Osteoblast (primary cell): ENCODE measurements at regions not wholly inside any gene's neighbourhood (a gene's known extent, or its start where the extent isn't known, plus 50 kb on each side); places are given as distances from the start of the nearest gene placed in this dataset.

Source experiments
- DNase-seq: peaks from one replicate; pipeline ENCODE4 v3.0.0; 2011; ENCODE audit warnings: low spot score, mixed read lengths; ENCODE audit not compliant: insufficient read length; ENCODE audit errors: missing footprints
- H2AFZ ChIP-seq: 2 replicates; pipeline ENCODE4 v1.6.0; 2011; ENCODE audit warnings: mild to moderate bottlenecking, low read length
- H3K27ac ChIP-seq: 2 replicates; pipeline ENCODE4 v1.5.1; 2011; ENCODE audit warnings: mild to moderate bottlenecking, low read depth, low read length, moderate library complexity
- H3K27me3 ChIP-seq: 2 replicates; pipeline ENCODE4 v1.6.0; 2012; ENCODE audit warnings: mild to moderate bottlenecking, control low read depth, inconsistent platforms, low read length, moderate library complexity; ENCODE audit not compliant: insufficient read depth
- H3K36me3 ChIP-seq: 2 replicates; pipeline ENCODE4 v1.5.1; 2011; ENCODE audit warnings: mild to moderate bottlenecking, low read length, control low read depth, moderate library complexity; ENCODE audit not compliant: insufficient read depth
- H3K4me1 ChIP-seq: 2 replicates; pipeline ENCODE4 v1.5.1; 2011; ENCODE audit warnings: mild to moderate bottlenecking, low read length, control low read depth, moderate library complexity; ENCODE audit not compliant: insufficient read depth
- H3K4me2 ChIP-seq: 2 replicates; pipeline ENCODE4 v1.6.0; 2011; ENCODE audit warnings: mild to moderate bottlenecking, low read length; ENCODE audit not compliant: insufficient read depth
- H3K4me3 ChIP-seq: fragments of 200-600 bp; sonication (generic); 3 replicates; pipeline ENCODE4 v1.5.1; 2012; ENCODE audit warnings: mild to moderate bottlenecking, low read length, inconsistent platforms; ENCODE audit not compliant: insufficient read depth
- H3K79me2 ChIP-seq: 2 replicates; pipeline ENCODE4 v1.6.0; 2012; ENCODE audit warnings: mild to moderate bottlenecking, low read length, control low read depth, inconsistent platforms; ENCODE audit not compliant: insufficient read depth
- H3K9me3 ChIP-seq: 2 replicates; pipeline ENCODE4 v1.5.1; 2011; ENCODE audit warnings: low read depth, low read length, control low read depth
- H4K20me1 ChIP-seq: 2 replicates; pipeline ENCODE4 v1.6.0; 2012; ENCODE audit warnings: mild to moderate bottlenecking, low read length, control low read depth; ENCODE audit not compliant: insufficient read depth
- TF ChIP-seq, protein P1 (sequence below): IDR thresholded peaks from 2 replicates; pipeline ENCODE4 v1.5.1; 2011; ENCODE audit warnings: mild to moderate bottlenecking, low read depth, low read length, moderate library complexity; ENCODE audit errors: extremely low read depth

DNA sequence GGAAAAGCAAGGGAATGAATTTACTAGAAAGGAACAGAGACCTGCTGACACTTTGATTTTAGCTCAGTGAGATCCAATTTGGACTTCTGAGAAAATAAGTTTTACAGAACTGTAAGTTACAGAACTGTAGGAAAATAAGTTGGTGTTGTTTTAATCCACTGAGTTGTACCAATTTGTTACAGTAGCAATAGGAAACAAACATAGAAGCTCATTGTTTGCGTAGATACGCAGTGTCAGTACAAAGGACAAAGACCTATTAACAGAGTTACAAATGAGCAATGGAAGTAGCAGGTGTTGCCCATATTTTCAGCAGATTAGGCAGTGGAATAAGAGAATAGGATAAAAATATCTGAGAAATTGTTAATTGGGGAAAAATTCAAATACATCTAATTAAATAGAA lies 385.8 kb upstream of the CNTN6 start:
- no peak overlapping the region for H3K4me2 ChIP-seq
- no peaks in the 10 kb centered on the region for H3K4me1 ChIP-seq
- H3K27me3 ChIP-seq: no peaks in the 10 kb centered on the region
- no peak overlapping the region for H3K4me3 ChIP-seq
- H4K20me1 ChIP-seq: no peaks in the 10 kb centered on the region
- no peaks in the 10 kb centered on the region for H3K9me3 ChIP-seq
- no peak overlapping the region for H2AFZ ChIP-seq
- DNase-seq: no peak
- H3K27ac ChIP-seq: no peak overlapping the region
- no peaks in the 10 kb centered on the region for H3K36me3 ChIP-seq
- TF ChIP-seq, protein P1, sequence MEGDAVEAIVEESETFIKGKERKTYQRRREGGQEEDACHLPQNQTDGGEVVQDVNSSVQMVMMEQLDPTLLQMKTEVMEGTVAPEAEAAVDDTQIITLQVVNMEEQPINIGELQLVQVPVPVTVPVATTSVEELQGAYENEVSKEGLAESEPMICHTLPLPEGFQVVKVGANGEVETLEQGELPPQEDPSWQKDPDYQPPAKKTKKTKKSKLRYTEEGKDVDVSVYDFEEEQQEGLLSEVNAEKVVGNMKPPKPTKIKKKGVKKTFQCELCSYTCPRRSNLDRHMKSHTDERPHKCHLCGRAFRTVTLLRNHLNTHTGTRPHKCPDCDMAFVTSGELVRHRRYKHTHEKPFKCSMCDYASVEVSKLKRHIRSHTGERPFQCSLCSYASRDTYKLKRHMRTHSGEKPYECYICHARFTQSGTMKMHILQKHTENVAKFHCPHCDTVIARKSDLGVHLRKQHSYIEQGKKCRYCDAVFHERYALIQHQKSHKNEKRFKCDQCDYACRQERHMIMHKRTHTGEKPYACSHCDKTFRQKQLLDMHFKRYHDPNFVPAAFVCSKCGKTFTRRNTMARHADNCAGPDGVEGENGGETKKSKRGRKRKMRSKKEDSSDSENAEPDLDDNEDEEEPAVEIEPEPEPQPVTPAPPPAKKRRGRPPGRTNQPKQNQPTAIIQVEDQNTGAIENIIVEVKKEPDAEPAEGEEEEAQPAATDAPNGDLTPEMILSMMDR: no peak
- no peaks in the 10 kb centered on the region for H3K79me2 ChIP-seq

DNA sequence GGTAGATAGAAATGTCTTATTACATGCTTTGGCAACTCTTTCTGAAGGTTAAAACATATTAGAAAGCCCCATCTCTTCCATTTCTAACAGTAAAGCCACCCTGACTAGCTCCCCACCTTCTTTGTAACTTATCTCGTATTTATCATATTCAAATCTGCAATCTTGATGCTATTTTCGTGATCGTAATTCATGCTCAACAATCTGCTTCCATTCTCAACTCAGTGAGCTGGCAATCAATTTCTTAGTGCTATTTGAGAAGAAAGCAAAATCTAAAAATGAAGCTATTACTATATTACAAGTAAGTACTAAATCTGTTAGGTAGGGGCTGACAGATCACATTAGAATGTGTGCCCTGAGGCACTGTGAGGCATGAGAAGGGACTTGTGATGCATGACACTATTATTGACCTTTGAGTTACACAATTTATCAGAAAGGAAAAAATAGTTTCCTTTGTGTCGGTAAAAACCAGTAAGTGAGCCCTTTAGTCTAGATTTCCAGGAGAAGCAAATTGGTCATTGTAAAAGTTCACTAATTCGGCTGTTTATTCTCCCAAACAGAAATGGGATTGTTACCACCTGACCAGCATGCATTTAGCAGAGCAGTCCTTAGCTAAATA lies 379.7 kb upstream of the CNTN6 start:
- no peak overlapping the region for H2AFZ ChIP-seq
- no peaks in the 10 kb centered on the region for H3K36me3 ChIP-seq
- H3K79me2 ChIP-seq: no peaks in the 10 kb centered on the region
- H3K4me3 ChIP-seq: no peak overlapping the region
- H4K20me1 ChIP-seq: no peaks in the 10 kb centered on the region
- H3K4me1 ChIP-seq: no peaks in the 10 kb centered on the region
- H3K27me3 ChIP-seq: no peaks in the 10 kb centered on the region
- TF ChIP-seq, protein P1: no peak
- no peaks in the 10 kb centered on the region for H3K9me3 ChIP-seq
- no peak overlapping the region for H3K4me2 ChIP-seq
- DNase-seq: no peak
- H3K27ac ChIP-seq: no peak overlapping the region

GRCh38 chr3:713947-714620 lies 378.7 kb upstream of the CNTN6 start:
- TF ChIP-seq, protein P1: no peak
- Histone ChIP-seq H2AFZ (no peak overlapping the region), H3K36me3 (no peaks in the 10 kb centered on the region), H3K4me2 (no peak overlapping the region), H3K4me3 (no peak overlapping the region), H3K27ac (no peak overlapping the region), H3K4me1 (no peaks in the 10 kb centered on the region), H3K9me3 (no peaks in the 10 kb centered on the region), H3K79me2 (no peaks in the 10 kb centered on the region), H3K27me3 (no peaks in the 10 kb centered on the region), H4K20me1 (no peaks in the 10 kb centered on the region)
- DNase-seq: no peak

GRCh38 chr3:721086-721485 lies 371.7 kb upstream of the CNTN6 start:
- Histone ChIP-seq H3K4me3 (no peak overlapping the region), H3K27me3 (no peaks in the 10 kb centered on the region), H4K20me1 (no peaks in the 10 kb centered on the region), H3K4me1 (no peaks in the 10 kb centered on the region), H3K36me3 (no peaks in the 10 kb centered on the region), H3K4me2 (no peak overlapping the region), H3K9me3 (no peaks in the 10 kb centered on the region), H3K27ac (no peak overlapping the region), H2AFZ (no peak overlapping the region), H3K79me2 (no peaks in the 10 kb centered on the region)
- TF ChIP-seq, protein P1: no peak
- DNase-seq: no peak
